HS-5 (cell line): ENCODE measurements at regions not wholly inside any gene's neighbourhood (a gene's known extent, or its start where the extent isn't known, plus 50 kb on each side); places are given as distances from the start of the nearest gene placed in this dataset.

Experiments
- DNase-seq: peaks from one replicate; pipeline ENCODE4 v3.0.0-alpha.2; 2012; ENCODE audit warnings: low read depth

GRCh38 chr13:37407156-37407555, 191.4 kb downstream of the POSTN start:
- DNase-seq, result no peak

- DNase-seq, result no peak
These were observed 192.5 kb downstream of the POSTN start for GRCh38 chr13:37406031-37406430.

- DNase-seq, result peak; percentile 29
These were observed 194.6 kb downstream of the POSTN start for GRCh38 chr13:37403776-37404527.

- no peak for DNase-seq
These were observed 196.8 kb downstream of the POSTN start for GRCh38 chr13:37401721-37402120.

GRCh38 chr13:37397535-37397934, 201.0 kb downstream of the POSTN start:
- no peak for DNase-seq

GRCh38 chr13:37395544-37395943, 203.0 kb downstream of the POSTN start:
- no peak for DNase-seq

- no peak for DNase-seq
These were observed 206.2 kb downstream of the POSTN start for GRCh38 chr13:37392389-37392788.

GRCh38 chr13:37390735-37391134, 207.8 kb downstream of the POSTN start:
- DNase-seq, result no peak

GRCh38 chr13:37385956-37386670, 212.5 kb downstream of the POSTN start:
- DNase-seq, result peak; percentile 14

GRCh38 chr13:37385248-37385647, 213.3 kb downstream of the POSTN start:
- DNase-seq, result no peak

GRCh38 chr13:37383856-37384370, 214.7 kb downstream of the POSTN start:
- DNase-seq, result no peak

- DNase-seq, result no peak
These were observed 215.5 kb downstream of the POSTN start for GRCh38 chr13:37383046-37383445.

GRCh38 chr13:37382146-37382545, 216.4 kb downstream of the POSTN start:
- no peak for DNase-seq

GRCh38 chr13:37381502-37381901, 217.1 kb downstream of the POSTN start:
- no peak for DNase-seq

- no peak for DNase-seq
These were observed 218.7 kb downstream of the POSTN start for GRCh38 chr13:37379841-37380240.

GRCh38 chr13:37375724-37376123, 222.8 kb downstream of the POSTN start:
- DNase-seq, result no peak

GRCh38 chr13:37375071-37375470, 223.5 kb downstream of the POSTN start:
- no peak for DNase-seq

- peak; percentile 6 for DNase-seq
These were observed 229.0 kb downstream of the POSTN start for GRCh38 chr13:37369616-37370015.

- DNase-seq, result no peak
These were observed 230.1 kb downstream of the POSTN start for GRCh38 chr13:37368501-37368900.

GRCh38 chr13:37366044-37366770, 232.4 kb downstream of the POSTN start:
- DNase-seq, result no peak

GRCh38 chr13:37365496-37365895, 233.1 kb downstream of the POSTN start:
- no peak for DNase-seq

GRCh38 chr13:37364956-37365355, 233.6 kb downstream of the POSTN start:
- DNase-seq, result no peak

- DNase-seq, result no peak
These were observed 234.6 kb downstream of the POSTN start for GRCh38 chr13:37364007-37364406.
